GM21737 (cell line): ENCODE measurements at regions not wholly inside any gene's neighbourhood (a gene's known extent, or its start where the extent isn't known, plus 50 kb on each side); places are given as distances from the start of the nearest gene placed in this dataset.
"Not testable (repeated sequence)": the region's sequence is repeated elsewhere in the genome, so short reads cannot be mapped to it uniquely, and the experiment has no call there.

Experiments used
- ATAC-seq: cut with Tn5 transposase; IDR thresholded peaks from one replicate; pipeline ENCODE4 v1.9.1; 2021; ENCODE audit warnings: mild to moderate bottlenecking, moderate library complexity; ENCODE audit not compliant: unreplicated experiment

DNA sequence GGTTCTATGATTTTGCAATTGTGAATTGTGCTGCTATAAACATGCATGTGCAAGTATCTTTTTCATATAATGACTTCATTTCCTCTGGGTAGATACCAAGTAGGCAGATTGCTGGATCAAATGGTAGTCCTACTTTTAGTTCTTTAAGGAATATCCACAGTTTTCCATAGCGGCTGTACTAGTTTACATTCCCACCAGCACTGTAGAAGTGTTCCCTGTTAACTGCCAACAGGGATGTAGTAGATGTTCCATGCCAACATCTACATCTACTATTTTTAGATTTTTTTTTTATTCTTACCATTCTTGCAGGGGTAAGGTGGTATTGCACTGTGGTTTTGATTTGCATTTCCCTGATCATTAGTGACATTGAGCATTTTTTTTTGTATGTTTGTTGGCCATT lies 100.5 kb upstream of the SGCD start:
- ATAC-seq: not testable (repeated sequence)

- ATAC-seq: no peak
Measured at GRCh38 chr5:156230887-156231286, 96.1 kb upstream of the SGCD start.

DNA sequence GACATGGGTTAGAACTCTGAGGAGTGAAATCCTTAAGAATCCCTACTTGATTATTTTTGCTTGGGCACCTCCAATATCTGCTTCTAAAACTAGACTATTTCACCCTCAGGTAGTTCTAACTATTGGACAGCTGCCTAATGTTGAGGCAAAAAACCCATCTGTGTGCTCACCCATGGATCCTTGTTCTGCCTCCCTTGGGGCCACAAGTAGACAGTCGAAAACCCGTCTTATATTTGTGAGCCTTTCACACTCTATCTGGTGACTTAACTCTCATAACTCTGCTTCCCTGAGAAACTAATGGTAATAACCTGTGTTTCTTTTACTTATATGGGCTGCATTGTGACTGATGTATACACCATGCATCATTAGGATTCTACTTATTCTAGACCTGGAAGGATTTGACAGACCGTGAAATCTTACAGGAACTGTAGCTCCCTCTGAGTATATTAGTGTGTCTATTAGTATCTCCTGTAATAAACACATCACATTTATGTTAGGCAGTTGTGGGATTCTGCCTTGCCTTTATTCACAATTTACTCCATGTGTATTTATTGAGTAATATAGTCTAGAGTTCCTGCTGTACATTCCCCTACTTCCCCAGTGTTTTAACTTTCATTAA lies 94.6 kb upstream of the SGCD start:
- no peak for ATAC-seq

DNA sequence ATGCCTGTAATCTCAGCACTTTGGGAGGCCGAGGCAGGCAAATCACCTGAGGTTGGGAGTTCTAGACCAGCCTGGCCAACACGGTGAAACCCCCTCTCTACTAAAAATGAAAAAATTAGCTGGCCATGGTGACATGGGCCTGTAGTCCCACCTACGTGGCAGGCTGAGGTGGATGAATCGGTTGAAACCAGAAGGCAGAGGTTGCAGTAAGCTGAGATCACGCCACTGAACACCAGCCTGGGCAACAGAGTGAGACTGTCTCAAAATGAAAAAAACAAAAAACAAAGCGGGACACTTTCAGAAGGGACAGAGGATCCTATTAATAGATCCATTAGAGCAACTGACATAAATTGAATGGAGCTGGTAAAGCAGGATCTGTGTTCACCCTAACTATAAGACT lies 89.6 kb upstream of the SGCD start:
- no peak for ATAC-seq

GRCh38 chr5:156239800-156240199 lies 87.2 kb upstream of the SGCD start:
- no peak for ATAC-seq

DNA sequence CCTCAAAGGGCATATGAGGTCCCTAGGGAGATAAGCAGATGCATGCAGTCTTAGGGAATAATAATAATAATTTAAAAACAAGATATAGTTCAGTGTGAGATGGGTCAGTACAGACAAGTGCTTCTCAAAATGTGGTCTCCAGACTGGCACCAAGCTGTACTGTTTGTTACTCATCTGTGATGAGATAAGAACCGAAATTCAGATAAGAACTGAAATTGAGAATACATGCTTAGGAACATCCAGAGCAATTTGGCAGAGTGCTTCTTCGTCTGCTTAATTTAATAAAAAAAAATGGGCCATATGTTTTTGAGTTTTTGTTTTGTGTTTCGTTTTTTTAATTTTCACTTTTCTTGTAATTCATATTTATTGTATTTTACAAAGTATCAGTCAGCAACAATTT lies 86.5 kb upstream of the SGCD start:
- no peak for ATAC-seq

DNA sequence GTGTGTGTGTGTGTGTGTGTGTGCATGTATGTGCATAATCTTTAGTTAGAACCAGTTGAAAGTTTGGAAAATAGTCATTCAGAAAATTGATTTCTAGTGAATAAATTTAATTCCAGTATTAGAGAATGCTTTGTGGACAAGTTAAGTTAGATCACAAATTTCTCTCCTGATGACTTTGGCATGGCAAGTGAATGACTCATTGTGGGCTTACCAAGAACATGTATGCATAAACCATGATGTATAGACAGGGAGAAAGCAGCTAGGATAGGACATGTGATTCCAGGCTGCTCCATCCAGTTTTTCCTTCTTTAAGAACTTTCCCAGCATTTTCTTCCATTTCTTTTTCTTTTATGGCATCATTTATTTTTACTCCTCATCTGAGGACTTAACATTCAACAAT lies 85.7 kb upstream of the SGCD start:
- ATAC-seq: no peak

GRCh38 chr5:156245895-156246294 lies 81.1 kb upstream of the SGCD start:
- no peak for ATAC-seq

DNA sequence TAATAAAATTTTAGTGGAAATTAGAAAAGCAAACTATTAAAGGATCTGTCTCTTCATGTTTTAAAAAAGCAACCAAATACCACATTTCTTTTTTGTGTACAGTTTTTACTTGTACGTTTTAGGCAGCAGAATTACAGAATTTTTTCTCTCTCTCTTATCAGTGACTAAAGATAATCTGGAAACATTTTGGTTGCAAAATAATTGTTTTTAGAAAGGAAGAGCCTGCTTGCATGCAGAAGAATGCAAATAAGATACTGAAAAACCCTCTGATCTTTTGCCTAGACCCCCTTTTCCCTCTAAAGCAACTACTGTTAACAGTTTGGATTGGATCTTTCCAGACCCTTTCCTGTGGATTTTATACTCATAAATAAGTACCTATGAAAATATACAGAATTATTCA lies 75.9 kb upstream of the SGCD start:
- no peak for ATAC-seq

- ATAC-seq: no peak
Measured at GRCh38 chr5:156253130-156253529, 73.8 kb upstream of the SGCD start.

- no peak for ATAC-seq
Measured at GRCh38 chr5:156254196-156254595, 72.8 kb upstream of the SGCD start.

- no peak for ATAC-seq
Measured at GRCh38 chr5:156256642-156257041, 70.3 kb upstream of the SGCD start.

- ATAC-seq: no peak
Measured at GRCh38 chr5:156258934-156259333, 68.0 kb upstream of the SGCD start.

GRCh38 chr5:156259618-156260017 lies 67.3 kb upstream of the SGCD start:
- no peak for ATAC-seq

DNA sequence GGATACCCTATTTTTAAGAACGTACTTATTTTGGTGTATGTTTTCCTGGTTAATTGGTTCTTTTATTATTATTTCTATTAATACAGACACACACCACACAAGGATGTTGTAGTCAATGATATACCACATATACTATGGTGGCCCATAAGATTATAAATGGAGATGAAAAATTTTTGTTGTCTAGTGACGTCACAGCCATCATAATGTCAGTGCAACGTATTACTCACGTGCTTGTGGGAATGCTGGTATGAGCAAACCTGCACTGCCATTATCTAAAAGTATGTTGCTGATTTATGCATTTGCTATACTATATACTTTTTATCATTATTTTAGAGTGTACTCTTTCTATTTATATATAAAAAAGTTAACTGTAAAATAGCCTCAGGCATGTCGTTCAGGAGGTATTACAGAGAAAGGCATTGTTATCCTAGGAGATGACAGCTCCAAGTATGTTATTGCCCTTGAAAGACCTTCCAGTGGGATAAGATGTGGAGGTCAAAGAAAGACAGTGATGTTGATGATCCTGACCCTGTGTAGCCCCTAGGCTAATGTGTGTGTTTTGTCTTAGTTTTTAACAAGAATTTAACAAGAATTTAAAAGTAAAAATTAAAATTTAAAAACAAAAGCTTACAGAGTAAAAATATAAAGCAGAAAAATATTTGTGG lies 65.6 kb upstream of the SGCD start:
- ATAC-seq: no peak

GRCh38 chr5:156271569-156271968 lies 55.4 kb upstream of the SGCD start:
- no peak for ATAC-seq

GRCh38 chr5:156272139-156272538 lies 54.8 kb upstream of the SGCD start:
- no peak for ATAC-seq

- no peak for ATAC-seq
Measured at GRCh38 chr5:156273325-156273724, 53.6 kb upstream of the SGCD start.

DNA sequence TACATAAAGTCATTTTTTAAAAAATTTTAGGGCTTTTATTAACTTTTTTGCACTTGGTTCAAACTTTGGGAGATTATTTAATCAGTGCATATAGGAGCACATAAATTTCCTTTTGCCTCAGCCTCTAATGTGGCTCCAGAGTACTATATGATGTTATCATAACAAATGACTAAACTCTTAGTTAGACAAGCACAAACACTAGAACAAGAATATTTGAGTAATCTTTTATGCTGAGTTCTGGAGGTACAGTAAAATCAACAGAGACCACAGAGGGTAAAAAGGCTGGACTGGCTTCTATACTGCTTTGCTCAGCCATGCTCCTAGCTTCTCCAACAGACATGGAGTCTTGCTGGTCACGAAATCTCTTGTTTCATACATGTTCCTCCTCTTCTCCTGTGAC lies 52.5 kb upstream of the SGCD start:
- no peak for ATAC-seq
